Lung (tissue), 11 donors: ENCODE measurements at regions not wholly inside any gene's neighbourhood (a gene's known extent, or its start where the extent isn't known, plus 50 kb on each side); places are given as distances from the start of the nearest gene placed in this dataset.
"Not testable (repeated sequence)": the region's sequence is repeated elsewhere in the genome, so short reads cannot be mapped to it uniquely, and the experiment has no call there.

Source experiments
- ATAC-seq: fragments of 200-7000 bp; cut with Tn5 transposase; one replicate; pipeline ENCODE4 v1.9.1; 2020; ENCODE audit warnings: moderate number of reproducible peaks; ENCODE audit not compliant: insufficient read depth, low FRiP score
- DNase-seq, 3 donors: peaks; one replicate each; pipeline ENCODE4 v3.0.0-alpha.2; 2013 to 2017
- H3K27ac ChIP-seq, 2 donors: one replicate each; pipeline ENCODE4 v1.5.1; 2013; ENCODE audit warnings: mild to moderate bottlenecking in 2 of 2, moderate library complexity in 2 of 2, control low read depth in 1 of 2, inconsistent platforms in 1 of 2, low read depth in 1 of 2, low read length in 1 of 2
- H3K27me3 ChIP-seq, 3 donors: one replicate each; pipeline ENCODE4 v1.5.1; 2013; ENCODE audit warnings: low read length in 2 of 3; ENCODE audit not compliant: control insufficient read depth in 3 of 3, insufficient read depth in 3 of 3
- H3K36me3 ChIP-seq, 4 donors: one replicate each; pipeline ENCODE4 v1.5.1; 2013; ENCODE audit warnings: low read length in 4 of 4, mild to moderate bottlenecking in 1 of 4, moderate library complexity in 1 of 4; ENCODE audit not compliant: control insufficient read depth in 4 of 4, insufficient read depth in 4 of 4
- H3K4me1 ChIP-seq, 5 donors: one replicate each; pipeline ENCODE4 v1.5.1; 2013; ENCODE audit warnings: low read length in 5 of 5, mild to moderate bottlenecking in 2 of 5, moderate library complexity in 1 of 5; ENCODE audit not compliant: control insufficient read depth in 5 of 5, insufficient read depth in 5 of 5
- H3K4me3 ChIP-seq: one replicate; pipeline ENCODE4 v1.5.1; 2013; ENCODE audit warnings: mild to moderate bottlenecking, control low read depth, moderate library complexity
- H3K9ac ChIP-seq, 2 donors: one replicate each; pipeline ENCODE4 v1.5.1; 2013; ENCODE audit warnings: low read length in 2 of 2, control low read depth in 1 of 2; ENCODE audit not compliant: insufficient read depth in 1 of 2
- H3K9me3 ChIP-seq, 4 donors: one replicate each; pipeline ENCODE4 v1.5.1; 2013; ENCODE audit warnings: low read length in 3 of 4, mild to moderate bottlenecking in 1 of 4, moderate library complexity in 1 of 4; ENCODE audit not compliant: control insufficient read depth in 4 of 4, insufficient read depth in 3 of 4
- WGBS, 2 donors: extraction: QIAGEN DNeasy Blood & Tissue Kit; methylation state at CpG; one replicate each; pipeline ENCODE4 v1.1.7; 2013; 5-methylcytosine and 5-hydroxymethylcytosine counted together
- TF ChIP-seq, protein P1 (sequence below): IDR thresholded peaks from 2 replicates; pipeline ENCODE4 v1.5.1; 2012; ENCODE audit warnings: mild to moderate bottlenecking; ENCODE audit errors: control extremely low read depth, extremely low read depth
- donor health status: control.
- donor health status: control.
- donor health status: Bipolar disorder and iron deficiency.
- donor health status: healthy.
- donor health status: DM: yes; HTN: yes; CAD: no.

GRCh38 chr5:2066373-2066772 is 183.6 kb upstream of the IRX4 start:
- Histone ChIP-seq H3K4me1 (no peaks in the 10 kb centered on the region), H3K4me3 (no peak overlapping the region), H3K27ac (no peak overlapping the region), H3K36me3 (no peaks in the 10 kb centered on the region), H3K27me3 (peaks cover 0 to 7% (median 2%) of the 10 kb centered on the region in 3 donors), H3K9ac (no peak overlapping the region), H3K9me3 (peaks cover 0 to 7% (median 0%) of the 10 kb centered on the region in 4 donors)
- WGBS, 2 donors, result 58 to 72% methylated on average over 17 of the region's 17 CpGs
- ATAC-seq (no peak), DNase-seq (no peak)
- TF ChIP-seq, protein P1, sequence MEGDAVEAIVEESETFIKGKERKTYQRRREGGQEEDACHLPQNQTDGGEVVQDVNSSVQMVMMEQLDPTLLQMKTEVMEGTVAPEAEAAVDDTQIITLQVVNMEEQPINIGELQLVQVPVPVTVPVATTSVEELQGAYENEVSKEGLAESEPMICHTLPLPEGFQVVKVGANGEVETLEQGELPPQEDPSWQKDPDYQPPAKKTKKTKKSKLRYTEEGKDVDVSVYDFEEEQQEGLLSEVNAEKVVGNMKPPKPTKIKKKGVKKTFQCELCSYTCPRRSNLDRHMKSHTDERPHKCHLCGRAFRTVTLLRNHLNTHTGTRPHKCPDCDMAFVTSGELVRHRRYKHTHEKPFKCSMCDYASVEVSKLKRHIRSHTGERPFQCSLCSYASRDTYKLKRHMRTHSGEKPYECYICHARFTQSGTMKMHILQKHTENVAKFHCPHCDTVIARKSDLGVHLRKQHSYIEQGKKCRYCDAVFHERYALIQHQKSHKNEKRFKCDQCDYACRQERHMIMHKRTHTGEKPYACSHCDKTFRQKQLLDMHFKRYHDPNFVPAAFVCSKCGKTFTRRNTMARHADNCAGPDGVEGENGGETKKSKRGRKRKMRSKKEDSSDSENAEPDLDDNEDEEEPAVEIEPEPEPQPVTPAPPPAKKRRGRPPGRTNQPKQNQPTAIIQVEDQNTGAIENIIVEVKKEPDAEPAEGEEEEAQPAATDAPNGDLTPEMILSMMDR, result no peak

DNA sequence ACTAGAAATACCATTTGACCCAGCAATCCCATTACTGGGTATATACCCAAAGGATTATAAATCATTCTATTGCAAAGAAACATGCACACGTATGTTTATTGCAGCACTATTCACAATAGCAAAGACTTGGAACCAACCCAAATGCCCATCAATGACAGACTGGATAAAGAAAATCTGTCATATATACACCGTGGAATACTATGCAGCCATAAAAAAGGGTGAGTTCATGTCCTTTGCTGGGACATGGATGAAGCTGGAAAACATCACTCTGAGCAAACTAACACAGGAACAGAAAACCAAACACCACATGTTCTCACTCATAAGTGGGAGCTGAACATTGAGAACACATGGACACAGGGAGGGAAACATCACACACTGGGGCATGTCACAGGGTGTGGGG is 180.7 kb upstream of the IRX4 start:
- H3K27me3 ChIP-seq, H3K4me3 ChIP-seq, ATAC-seq, H3K9me3 ChIP-seq, H3K27ac ChIP-seq, H3K4me1 ChIP-seq, DNase-seq, H3K36me3 ChIP-seq, H3K9ac ChIP-seq: not testable (repeated sequence)
- WGBS, 2 donors, result 80 to 85% methylated on average over 2 of the region's 2 CpGs

DNA sequence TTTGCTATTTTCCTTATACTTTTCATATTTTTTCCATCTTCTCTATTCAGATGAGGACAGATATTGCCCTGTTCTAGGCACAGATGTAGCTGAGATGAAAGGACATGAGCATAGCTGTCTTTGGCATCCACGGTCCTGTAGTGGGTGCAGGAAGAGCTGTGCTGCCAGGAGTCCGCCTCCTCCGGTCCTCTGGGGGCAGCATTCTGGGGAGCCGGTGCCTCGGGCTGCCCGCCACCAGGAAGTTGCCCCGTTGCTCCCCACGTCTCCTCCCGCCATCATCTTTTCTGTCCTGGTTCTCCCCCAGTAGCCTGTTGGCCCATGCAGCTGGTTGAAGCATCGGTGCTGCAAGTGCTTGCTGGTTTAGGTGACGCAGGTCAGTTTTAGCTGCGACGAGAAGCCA is 170.0 kb upstream of the IRX4 start:
- Histone ChIP-seq H3K9ac (no peak overlapping the region), H3K36me3 (no peaks in the 10 kb centered on the region), H3K9me3 (peaks cover 0 to 7% (median 0%) of the 10 kb centered on the region in 4 donors), H3K27me3 (peaks cover 0 to 13% (median 7%) of the 10 kb centered on the region in 3 donors), H3K4me3 (no peak overlapping the region), H3K4me1 (no peaks in the 10 kb centered on the region), H3K27ac (no peak overlapping the region)
- 86 to 90% methylated on average over 13 of the region's 13 CpGs for WGBS, 2 donors
- no peak for DNase-seq
- TF ChIP-seq, protein P1, result no peak
- ATAC-seq, result no peak

GRCh38 chr5:2049876-2050275 is 167.2 kb upstream of the IRX4 start:
- DNase-seq, result no peak
- TF ChIP-seq, protein P1, result no peak
- Histone ChIP-seq H3K4me3 (no peak overlapping the region), H3K9ac (no peak overlapping the region), H3K27me3 (peaks cover 0 to 13% (median 10%) of the 10 kb centered on the region in 3 donors), H3K27ac (no peak overlapping the region), H3K9me3 (peaks cover 0 to 7% (median 0%) of the 10 kb centered on the region in 4 donors), H3K36me3 (no peaks in the 10 kb centered on the region), H3K4me1 (no peaks in the 10 kb centered on the region)
- 63 to 67% methylated on average over 2 of the region's 2 CpGs for WGBS, 2 donors
- no peak for ATAC-seq
